Middle frontal gyrus (tissue), 1 donor: ENCODE measurements at regions not wholly inside any gene's neighbourhood (a gene's known extent, or its start where the extent isn't known, plus 50 kb on each side); places are given as distances from the start of the nearest gene placed in this dataset.

Experiments used
- DNase-seq: peaks from one replicate; pipeline ENCODE4 v3.0.0-alpha.2; 2015; ENCODE audit warnings: low spot score; ENCODE audit errors: extremely low spot score

- no peak for DNase-seq
These were observed 491.0 kb downstream of the SNAPC1 start for GRCh38 chr14:62253171-62253570.

- DNase-seq = no peak
These were observed 491.7 kb downstream of the SNAPC1 start for GRCh38 chr14:62253911-62254310.

GRCh38 chr14:62269204-62269603, 507.0 kb downstream of the SNAPC1 start:
- DNase-seq = no peak

- no peak for DNase-seq
These were observed 508.0 kb downstream of the SNAPC1 start for GRCh38 chr14:62270236-62270635.

GRCh38 chr14:62280366-62280765, 518.1 kb downstream of the SNAPC1 start:
- DNase-seq = no peak

GRCh38 chr14:62283837-62284236, 521.6 kb downstream of the SNAPC1 start:
- DNase-seq = no peak

GRCh38 chr14:62289471-62289870, 527.3 kb downstream of the SNAPC1 start:
- DNase-seq = no peak

GRCh38 chr14:62301080-62301479, 538.9 kb downstream of the SNAPC1 start:
- DNase-seq = no peak

- no peak for DNase-seq
These were observed 539.7 kb downstream of the SNAPC1 start for GRCh38 chr14:62301911-62302310.

- no peak for DNase-seq
These were observed 541.2 kb downstream of the SNAPC1 start for GRCh38 chr14:62303437-62303836.

- DNase-seq = no peak
These were observed 542.0 kb downstream of the SNAPC1 start for GRCh38 chr14:62304257-62304656.

- no peak for DNase-seq
These were observed 545.6 kb downstream of the SNAPC1 start for GRCh38 chr14:62307844-62308243.

GRCh38 chr14:62308316-62308715, 546.1 kb downstream of the SNAPC1 start:
- DNase-seq = no peak

- DNase-seq = no peak
These were observed 546.7 kb downstream of the SNAPC1 start for GRCh38 chr14:62308891-62309290.

GRCh38 chr14:62313212-62313611, 551.0 kb downstream of the SNAPC1 start:
- no peak for DNase-seq

GRCh38 chr14:62314221-62314620, 552.0 kb downstream of the SNAPC1 start:
- DNase-seq = no peak

- DNase-seq = no peak
These were observed 552.7 kb downstream of the SNAPC1 start for GRCh38 chr14:62314871-62315270.

- DNase-seq = no peak
These were observed 553.4 kb downstream of the SNAPC1 start for GRCh38 chr14:62315631-62316030.

GRCh38 chr14:62322216-62322615, 560.0 kb downstream of the SNAPC1 start:
- no peak for DNase-seq

GRCh38 chr14:62329427-62329826, 567.2 kb downstream of the SNAPC1 start:
- DNase-seq = no peak

GRCh38 chr14:62347562-62348011, 585.4 kb downstream of the SNAPC1 start:
- no peak for DNase-seq

- DNase-seq = no peak
These were observed 595.1 kb downstream of the SNAPC1 start for GRCh38 chr14:62357362-62357761.

GRCh38 chr14:62364161-62364560, 601.9 kb downstream of the SNAPC1 start:
- no peak for DNase-seq

- DNase-seq = no peak
These were observed 602.6 kb downstream of the SNAPC1 start for GRCh38 chr14:62364800-62365280.
